SK-N-MC (cell line): ENCODE measurements at regions not wholly inside any gene's neighbourhood (a gene's known extent, or its start where the extent isn't known, plus 50 kb on each side); places are given as distances from the start of the nearest gene placed in this dataset.

ENCODE experiments used
- DNase-seq: peaks from one replicate; pipeline ENCODE4 v3.0.0-alpha.2; 2011; ENCODE audit warnings: low read depth, low spot score
- H3K27ac ChIP-seq: fragments of 200-600 bp; sonication (generic); 2 replicates; pipeline ENCODE4 v1.5.1; 2016; ENCODE audit warnings: mixed run types
- H3K36me3 ChIP-seq: fragments of 200-600 bp; sonication (generic); 2 replicates; pipeline ENCODE4 v1.6.1; 2017; ENCODE audit warnings: antibody characterized with exemption, low read length, mixed read lengths; ENCODE audit not compliant: insufficient read depth
- H3K4me3 ChIP-seq: fragments of 200-600 bp; sonication (generic); 2 replicates; pipeline ENCODE4 v1.5.1; 2016
- H3K9ac ChIP-seq: fragments of 200-600 bp; sonication (generic); 2 replicates; pipeline ENCODE4 v1.8.0; 2017; ENCODE audit warnings: mixed run types, mixed read lengths; ENCODE audit not compliant: insufficient read length
- H3K9me3 ChIP-seq: fragments of 200-600 bp; sonication (generic); 2 replicates; pipeline ENCODE4 v1.6.1; 2017; ENCODE audit warnings: low read depth, mild to moderate bottlenecking, antibody characterized with exemption, low read length, moderate library complexity, mixed read lengths
- EZH2 ChIP-seq: fragments of 200-600 bp; sonication (generic); IDR thresholded peaks from one replicate; pipeline ENCODE4 v1.6.1; 2017; ENCODE audit warnings: antibody characterized with exemption
- FOXP2 ChIP-seq: optimal IDR thresholded peaks from 2 replicates; pipeline ENCODE3; 2011; ENCODE audit warnings: mild to moderate bottlenecking, moderate library complexity; ENCODE audit not compliant: insufficient read depth; ENCODE audit errors: extremely low read length, control extremely low read depth
- POLR2AphosphoS5 ChIP-seq: IDR thresholded peaks from 2 replicates; pipeline ENCODE4 v1.6.1; 2012; ENCODE audit warnings: mild to moderate bottlenecking, low read depth, low read length, borderline replicate concordance

DNA sequence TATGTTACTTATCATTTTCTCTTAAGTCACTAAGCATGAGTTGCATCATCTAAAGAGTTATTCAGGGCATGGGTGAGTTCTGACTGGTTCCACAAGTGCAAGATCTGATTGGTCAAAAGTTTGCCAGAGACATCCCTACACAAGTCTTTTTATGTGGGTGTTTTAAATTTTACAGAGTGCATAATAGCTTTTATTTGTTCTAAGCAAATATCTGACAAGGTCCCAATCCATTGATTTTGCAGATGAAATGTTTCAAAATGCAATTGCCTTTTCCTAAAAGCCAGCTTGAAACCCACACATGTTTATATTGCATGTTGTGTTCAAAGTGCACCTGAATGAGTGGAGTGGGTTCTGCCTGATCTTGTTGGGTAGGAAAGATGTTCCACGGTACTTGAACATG lies 101.7 kb upstream of the PAX6 start:
- no peak overlapping the region for H3K27ac ChIP-seq
- TF ChIP-seq FOXP2 (no peak), POLR2AphosphoS5 (no peak), EZH2 (no peak)

GRCh38 chr11:31910950-31911576 lies 99.9 kb upstream of the PAX6 start:
- Histone ChIP-seq H3K36me3 (no peaks in the 10 kb centered on the region), H3K4me3 (no peak overlapping the region), H3K9me3 (no peaks in the 10 kb centered on the region), H3K27ac (no peak overlapping the region), H3K9ac (no peak overlapping the region)
- DNase-seq = no peak
- TF ChIP-seq POLR2AphosphoS5 (no peak), FOXP2 (no peak), EZH2 (no peak)

More for the DNA sequence above, 101.7 kb upstream of the PAX6 start:
- Histone ChIP-seq H3K9me3 (no peaks in the 10 kb centered on the region), H3K4me3 (no peak overlapping the region), H3K9ac (no peak overlapping the region), H3K36me3 (no peaks in the 10 kb centered on the region)
- no peak for DNase-seq

DNA sequence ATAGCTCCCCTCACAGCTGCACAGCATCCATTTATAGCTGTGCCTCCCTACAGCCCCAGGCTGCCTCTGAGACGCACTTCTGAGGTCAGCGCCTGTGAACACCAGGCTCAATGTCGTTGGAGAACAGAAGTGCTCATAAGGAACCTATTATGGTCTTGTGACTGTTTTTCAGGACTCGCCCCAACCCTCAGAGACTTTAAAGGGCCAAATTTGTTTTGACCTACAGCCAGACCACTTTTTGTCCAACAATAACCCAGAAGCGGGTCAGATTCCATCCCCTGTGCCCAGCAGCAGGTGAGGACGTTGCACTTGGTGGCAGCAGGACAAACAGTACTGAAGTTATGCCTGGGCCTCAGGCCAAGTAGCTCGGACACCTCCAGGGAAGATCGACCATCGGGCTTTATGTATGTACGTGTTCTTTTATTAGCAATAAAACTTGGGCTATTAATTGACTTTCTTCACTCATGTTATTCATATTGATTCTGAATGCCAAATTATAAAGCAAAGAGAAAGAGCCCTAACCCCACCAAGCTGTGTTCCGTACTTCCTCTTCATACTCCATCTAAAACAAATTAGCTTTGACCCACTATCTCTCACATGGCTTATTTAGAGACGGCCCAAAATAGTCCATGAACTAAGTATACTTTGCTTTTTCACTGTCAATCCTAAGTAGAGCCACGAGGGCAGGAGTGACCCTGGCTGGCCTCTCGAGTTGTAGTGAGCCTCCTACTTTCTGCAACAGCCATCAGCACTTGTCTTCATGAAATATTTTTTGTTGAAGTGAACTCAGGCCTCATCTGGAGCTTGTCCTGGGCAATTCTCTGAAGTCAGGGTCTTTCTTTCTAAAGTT lies 92.3 kb upstream of the PAX6 start:
- H3K9me3 ChIP-seq = no peaks in the 10 kb centered on the region
- TF ChIP-seq FOXP2 (no peak), EZH2 (no peak)
- no peak overlapping the region for H3K4me3 ChIP-seq
- H3K36me3 ChIP-seq = no peaks in the 10 kb centered on the region
- no peak for DNase-seq
- no peak overlapping the region for H3K27ac ChIP-seq
- no peak overlapping the region for H3K9ac ChIP-seq

DNA sequence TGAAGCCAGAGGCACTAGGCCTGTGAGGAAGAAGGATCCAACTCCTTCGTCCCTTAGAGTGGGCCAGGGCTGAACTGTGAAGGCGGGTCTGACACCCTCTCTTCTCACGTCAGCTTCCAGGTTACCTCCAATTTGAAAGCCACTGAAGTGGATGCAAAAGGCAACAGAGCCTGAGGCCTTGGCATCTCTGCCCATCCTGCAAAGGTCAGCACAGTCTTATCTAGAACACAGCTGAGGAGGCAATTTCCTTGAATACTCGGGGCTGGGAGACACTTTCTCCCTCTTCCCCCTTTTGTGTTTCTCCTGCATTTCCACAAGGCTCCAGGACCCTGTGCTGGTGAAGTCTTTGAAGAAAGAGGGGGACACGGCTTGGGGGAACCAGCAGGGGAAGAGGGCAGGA lies 91.6 kb upstream of the PAX6 start:
- Histone ChIP-seq H3K9ac (no peak overlapping the region), H3K4me3 (no peak overlapping the region), H3K36me3 (no peaks in the 10 kb centered on the region), H3K27ac (no peak overlapping the region), H3K9me3 (no peaks in the 10 kb centered on the region)
- TF ChIP-seq EZH2 (no peak), POLR2AphosphoS5 (no peak), FOXP2 (no peak)
- DNase-seq = no peak

DNA sequence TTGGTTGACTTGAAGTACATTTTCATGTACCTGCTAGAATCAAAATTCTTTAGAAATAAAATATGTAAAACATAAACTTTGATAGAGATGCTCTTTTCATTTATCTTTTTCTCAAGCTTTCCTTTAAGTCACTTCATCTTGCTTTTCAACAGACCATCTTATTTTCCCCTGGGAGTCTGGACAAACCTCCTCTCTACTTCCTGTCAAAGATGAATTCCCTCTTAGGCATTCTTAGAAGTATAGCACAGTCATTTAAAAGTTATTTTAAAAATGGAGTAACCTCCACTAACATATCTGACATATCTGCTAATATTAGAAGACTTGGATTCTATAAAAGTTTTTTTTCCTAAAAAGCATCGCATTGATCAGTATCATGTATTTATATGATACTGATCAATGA lies 84.8 kb upstream of the PAX6 start:
- DNase-seq = no peak
- Histone ChIP-seq H3K9ac (no peak overlapping the region), H3K4me3 (no peak overlapping the region), H3K27ac (no peak overlapping the region), H3K36me3 (no peaks in the 10 kb centered on the region), H3K9me3 (no peaks in the 10 kb centered on the region)
- no peak for TF ChIP-seq FOXP2
- TF ChIP-seq EZH2 = no peak
- TF ChIP-seq POLR2AphosphoS5 = no peak

DNA sequence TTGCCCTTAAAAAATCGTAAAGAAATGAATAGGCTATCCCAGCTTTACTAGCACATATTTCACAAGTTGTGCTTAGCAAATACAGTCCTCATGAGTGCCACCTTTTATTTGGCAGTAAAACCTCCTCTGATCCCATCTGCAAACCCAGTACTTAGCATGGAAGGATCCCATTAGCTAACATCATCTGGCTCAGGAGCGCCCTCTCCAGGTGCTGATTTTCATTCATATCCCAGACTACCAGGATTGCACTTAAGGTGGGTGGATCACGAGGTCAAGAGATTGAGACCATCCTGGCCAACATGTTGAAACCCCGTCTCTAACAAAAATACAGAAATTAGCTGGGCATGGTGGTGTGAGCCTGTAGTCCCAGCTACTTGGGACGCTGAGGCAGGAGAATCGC lies 76.1 kb upstream of the PAX6 start:
- H3K9me3 ChIP-seq = no peaks in the 10 kb centered on the region
- H3K9ac ChIP-seq = no peak overlapping the region
- H3K27ac ChIP-seq = no peak overlapping the region
- TF ChIP-seq POLR2AphosphoS5 (no peak), EZH2 (no peak), FOXP2 (no peak)
- no peak for DNase-seq
- no peak overlapping the region for H3K4me3 ChIP-seq
- H3K36me3 ChIP-seq = no peaks in the 10 kb centered on the region

GRCh38 chr11:31884080-31884479 lies 73.0 kb upstream of the PAX6 start:
- Histone ChIP-seq H3K27ac (no peak overlapping the region), H3K36me3 (no peaks in the 10 kb centered on the region), H3K4me3 (no peak overlapping the region), H3K9me3 (no peaks in the 10 kb centered on the region), H3K9ac (no peak overlapping the region)
- TF ChIP-seq EZH2 (no peak), FOXP2 (no peak)
- DNase-seq = no peak

GRCh38 chr11:31883435-31883834 lies 72.3 kb upstream of the PAX6 start:
- H3K9me3 ChIP-seq = no peaks in the 10 kb centered on the region
- no peaks in the 10 kb centered on the region for H3K36me3 ChIP-seq
- H3K27ac ChIP-seq = no peak overlapping the region
- no peak overlapping the region for H3K9ac ChIP-seq
- TF ChIP-seq EZH2 (no peak), FOXP2 (no peak), POLR2AphosphoS5 (no peak)
- DNase-seq = no peak
- H3K4me3 ChIP-seq = no peak overlapping the region
